ENCODE measurements at regions not wholly inside any gene's neighbourhood (a gene's known extent, or its start where the extent isn't known, plus 50 kb on each side); places are given as distances from the start of the nearest gene placed in this dataset.

DNA sequence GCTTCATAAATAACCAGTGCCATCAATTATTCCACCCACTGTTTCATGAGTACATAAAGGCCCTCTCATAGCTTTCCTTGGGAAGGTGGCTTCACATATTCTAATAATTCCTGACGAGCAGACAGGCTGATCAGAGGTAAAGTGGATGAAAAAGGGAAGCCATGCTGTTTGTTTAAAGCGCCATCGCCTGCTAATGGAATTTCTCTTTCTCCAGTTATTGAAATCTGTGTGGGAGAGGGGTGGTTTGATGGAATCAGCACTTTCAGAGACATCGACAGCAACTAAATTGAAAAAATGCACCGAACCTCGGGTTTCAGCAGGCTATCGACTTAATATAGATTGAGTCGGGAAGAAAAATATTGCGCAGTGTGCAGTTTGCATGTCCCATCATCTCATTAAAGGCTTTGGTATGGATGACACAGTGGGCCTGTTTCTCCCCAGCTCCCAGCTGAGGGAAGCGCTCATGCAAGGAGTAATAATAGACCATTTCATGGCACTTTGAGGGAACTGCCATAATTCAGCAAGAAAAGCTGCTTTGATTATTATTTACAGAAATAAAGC is 472.1 kb downstream of the RBFOX1 start:
- Histone ChIP-seq H3K9me3 (ENCODE audit: control extremely low read depth in 1 of 3, control insufficient read depth in 2 of 3, insufficient read depth in 1 of 3, low read length in 2 of 3) (peaks cover 0 to 4% (median 0%) of the 10 kb centered on the region in 3 donors), H3K4me3 (ENCODE audit: control extremely low read depth in 1 of 5, extremely low read depth in 1 of 5, insufficient read depth in 1 of 5, low read depth in 2 of 5, low read length in 4 of 5) (no peak overlapping the region), H3K79me2 (ENCODE audit: control insufficient read depth, insufficient read depth, low read length) (no peaks in the 10 kb centered on the region), H3K4me1 (ENCODE audit: control insufficient read depth in 2 of 2, insufficient read depth in 2 of 2, low read length in 2 of 2) (no peaks in the 10 kb centered on the region), H4K20me1 (ENCODE audit: control insufficient read depth, insufficient read depth, low read length, poor library complexity, severe bottlenecking) (no peaks in the 10 kb centered on the region), H3K27ac (ENCODE audit: low read length in 2 of 2) (no peak overlapping the region), H3K27me3 (replicated peaks in 1 of 4; ENCODE audit: control extremely low read depth in 1 of 4, control insufficient read depth in 3 of 4, insufficient read depth in 4 of 4, low read length in 3 of 4) (no peaks in the 10 kb centered on the region), H3K36me3 (replicated peaks in 1 of 2; ENCODE audit: control extremely low read depth in 1 of 2, control insufficient read depth in 1 of 2, extremely low read depth in 1 of 2, insufficient read depth in 2 of 2, low read length in 1 of 2) (no peaks in the 10 kb centered on the region), H2AFZ (ENCODE audit: insufficient read depth, low read depth, low read length, poor library complexity, severe bottlenecking) (no peak overlapping the region), H3K9ac (ENCODE audit: low read length) (no peak overlapping the region), H3K4me2 (replicated peaks; ENCODE audit: low read depth, low read length, poor library complexity, severe bottlenecking) (no peak overlapping the region)
- CTCF ChIA-PET = no interaction called here
- 84% methylated on average over 6 of the region's 10 CpGs for WGBS (ENCODE audit: insufficient coverage)
- Mint-ChIP-seq H3K4me1 (no peaks in the 10 kb centered on the region), H3K9me3 (ENCODE audit: insufficient read depth) (no peaks in the 10 kb centered on the region), H3K27ac (no peak overlapping the region), H3K27me3 (no peaks in the 10 kb centered on the region), H3K4me3 (no peak overlapping the region)
- intact Hi-C loops (cut with micrococcal nuclease) = no loop called here
- TF ChIP-seq CTCF (IDR thresholded peaks at IDR 0.05) = no peak
- TF ChIP-seq EZH2 (IDR thresholded peaks at IDR 0.05; ENCODE audit: borderline replicate concordance, insufficient read depth, low read depth, low read length, poor library complexity, severe bottlenecking) = no peak
- POLR2A ChIA-PET = no interaction called here
- DNase-seq (no peak), ATAC-seq (ENCODE audit: low read depth) (no peak)

DNA sequence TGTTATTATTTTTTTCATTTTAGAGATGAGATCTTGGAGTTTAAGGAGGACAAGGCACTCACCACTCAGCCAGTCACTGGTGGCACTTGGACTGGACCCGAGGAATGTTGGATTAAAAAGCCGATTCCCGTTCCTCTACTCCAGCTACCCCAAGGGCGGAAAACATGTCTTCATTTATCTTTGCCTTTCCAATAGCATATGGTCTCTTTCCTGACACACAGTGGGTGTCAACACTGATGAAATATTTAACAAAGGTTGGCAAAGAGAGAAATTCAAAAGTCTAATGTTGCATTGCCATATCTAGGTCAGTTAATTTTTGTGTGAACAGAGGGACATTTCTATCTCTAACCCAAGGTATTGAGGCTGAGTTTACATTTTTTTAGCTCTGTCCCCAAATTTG is 459.7 kb downstream of the RBFOX1 start:
- Histone ChIP-seq H3K9me3 (ENCODE audit: control extremely low read depth in 1 of 3, control insufficient read depth in 2 of 3, insufficient read depth in 1 of 3, low read length in 2 of 3) (no peaks in the 10 kb centered on the region), H3K27ac (ENCODE audit: low read length in 2 of 2) (no peak overlapping the region), H3K27me3 (replicated peaks in 1 of 4; ENCODE audit: control extremely low read depth in 1 of 4, control insufficient read depth in 3 of 4, insufficient read depth in 4 of 4, low read length in 3 of 4) (no peaks in the 10 kb centered on the region), H2AFZ (ENCODE audit: insufficient read depth, low read depth, low read length, poor library complexity, severe bottlenecking) (no peak overlapping the region), H3K4me2 (replicated peaks; ENCODE audit: low read depth, low read length, poor library complexity, severe bottlenecking) (no peak overlapping the region), H3K79me2 (ENCODE audit: control insufficient read depth, insufficient read depth, low read length) (no peaks in the 10 kb centered on the region), H3K36me3 (replicated peaks in 1 of 2; ENCODE audit: control extremely low read depth in 1 of 2, control insufficient read depth in 1 of 2, extremely low read depth in 1 of 2, insufficient read depth in 2 of 2, low read length in 1 of 2) (no peaks in the 10 kb centered on the region), H3K4me1 (ENCODE audit: control insufficient read depth in 2 of 2, insufficient read depth in 2 of 2, low read length in 2 of 2) (no peaks in the 10 kb centered on the region), H3K9ac (ENCODE audit: low read length) (no peak overlapping the region), H3K4me3 (ENCODE audit: control extremely low read depth in 1 of 5, extremely low read depth in 1 of 5, insufficient read depth in 1 of 5, low read depth in 2 of 5, low read length in 4 of 5) (no peak overlapping the region), H4K20me1 (ENCODE audit: control insufficient read depth, insufficient read depth, low read length, poor library complexity, severe bottlenecking) (no peaks in the 10 kb centered on the region)
- no peak for ATAC-seq (ENCODE audit: low read depth)
- Mint-ChIP-seq H3K9me3 (ENCODE audit: insufficient read depth) (no peaks in the 10 kb centered on the region), H3K4me3 (no peak overlapping the region), H3K27ac (no peak overlapping the region), H3K27me3 (no peaks in the 10 kb centered on the region), H3K4me1 (no peaks in the 10 kb centered on the region)
- WGBS (ENCODE audit: insufficient coverage) = no CpG with 5 or more reads among the region's 4 CpGs
- DNase-seq = no peak
- intact Hi-C loops (cut with micrococcal nuclease) = no loop called here
- POLR2A ChIA-PET = no interaction called here
- no peak for TF ChIP-seq EZH2 (IDR thresholded peaks at IDR 0.05; ENCODE audit: borderline replicate concordance, insufficient read depth, low read depth, low read length, poor library complexity, severe bottlenecking)
- TF ChIP-seq CTCF (IDR thresholded peaks at IDR 0.05) = no peak
- CTCF ChIA-PET = interaction anchor here (0.6 kb wide), 1 partner anchor 14 kb away, joined by 3 read pairs; no protein-coding TSS in a partner anchor
